ENCODE measurements at regions not wholly inside any gene's neighbourhood (a gene's known extent, or its start where the extent isn't known, plus 50 kb on each side); places are given as distances from the start of the nearest gene placed in this dataset.
"Not testable (repeated sequence)": the region's sequence is repeated elsewhere in the genome, so short reads cannot be mapped to it uniquely, and the experiment has no call there.

DNA sequence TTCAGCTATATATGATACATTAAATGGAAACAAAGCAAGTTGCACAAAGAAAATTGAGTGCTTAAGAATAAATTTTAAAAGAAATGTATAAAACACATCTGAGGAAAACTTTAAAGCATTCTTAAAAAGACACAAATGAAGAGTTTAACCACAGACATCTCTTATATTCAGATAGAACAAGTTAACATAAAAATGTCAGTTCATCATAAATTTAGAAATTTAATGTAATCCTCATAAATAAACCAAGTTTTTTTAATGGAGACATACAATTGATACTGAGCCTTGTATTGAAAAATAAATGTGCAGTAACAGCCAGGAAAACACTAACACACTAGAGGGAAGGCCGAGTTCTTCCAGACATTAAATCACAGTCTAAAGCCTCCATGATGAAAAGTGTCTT, 243.9 kb upstream of the MKLN1 start:
- ATAC-seq: no peak
- ChIA-PET POLR2A (no interaction called here), CTCF (no interaction called here)
- Mint-ChIP-seq H3K36me3 (ENCODE audit: low read depth) (peaks cover 16% of the 10 kb centered on the region), H3K4me3 (no peak overlapping the region), H3K27ac (no peak overlapping the region), H3K4me1 (ENCODE audit: low read depth) (no peaks in the 10 kb centered on the region), H3K27me3 (ENCODE audit: low read depth) (no peaks in the 10 kb centered on the region), H3K9me3 (ENCODE audit: insufficient read depth) (peaks cover 8% of the 10 kb centered on the region)
- no peak for DNase-seq

DNA sequence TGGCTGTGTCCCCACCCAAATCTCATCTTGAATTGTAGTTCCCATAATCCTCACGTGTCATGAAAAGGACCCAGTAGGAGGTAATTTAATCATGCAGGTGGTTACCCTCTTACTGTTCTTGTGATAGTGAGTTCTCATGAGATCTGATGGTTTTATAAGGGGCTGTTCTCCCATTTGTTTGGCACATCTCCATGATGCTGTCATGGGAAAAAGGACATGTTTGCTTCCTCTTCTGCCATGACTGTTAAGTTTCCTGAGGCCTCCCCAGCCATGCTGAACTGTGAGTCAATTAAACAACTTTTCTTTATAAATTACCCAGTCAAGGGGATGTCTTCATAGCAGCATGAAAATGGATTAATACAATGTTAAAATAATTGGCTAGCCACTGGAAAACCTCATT, 243.3 kb upstream of the MKLN1 start:
- CTCF ChIA-PET; H3K27ac Mint-ChIP-seq; POLR2A ChIA-PET; DNase-seq; H3K4me3 Mint-ChIP-seq; ATAC-seq; H3K9me3 Mint-ChIP-seq (ENCODE audit: insufficient read depth); H3K27me3 Mint-ChIP-seq (ENCODE audit: low read depth); H3K4me1 Mint-ChIP-seq (ENCODE audit: low read depth): not testable (repeated sequence)
- peaks cover 18% of the 10 kb centered on the region for H3K36me3 Mint-ChIP-seq (ENCODE audit: low read depth)

DNA sequence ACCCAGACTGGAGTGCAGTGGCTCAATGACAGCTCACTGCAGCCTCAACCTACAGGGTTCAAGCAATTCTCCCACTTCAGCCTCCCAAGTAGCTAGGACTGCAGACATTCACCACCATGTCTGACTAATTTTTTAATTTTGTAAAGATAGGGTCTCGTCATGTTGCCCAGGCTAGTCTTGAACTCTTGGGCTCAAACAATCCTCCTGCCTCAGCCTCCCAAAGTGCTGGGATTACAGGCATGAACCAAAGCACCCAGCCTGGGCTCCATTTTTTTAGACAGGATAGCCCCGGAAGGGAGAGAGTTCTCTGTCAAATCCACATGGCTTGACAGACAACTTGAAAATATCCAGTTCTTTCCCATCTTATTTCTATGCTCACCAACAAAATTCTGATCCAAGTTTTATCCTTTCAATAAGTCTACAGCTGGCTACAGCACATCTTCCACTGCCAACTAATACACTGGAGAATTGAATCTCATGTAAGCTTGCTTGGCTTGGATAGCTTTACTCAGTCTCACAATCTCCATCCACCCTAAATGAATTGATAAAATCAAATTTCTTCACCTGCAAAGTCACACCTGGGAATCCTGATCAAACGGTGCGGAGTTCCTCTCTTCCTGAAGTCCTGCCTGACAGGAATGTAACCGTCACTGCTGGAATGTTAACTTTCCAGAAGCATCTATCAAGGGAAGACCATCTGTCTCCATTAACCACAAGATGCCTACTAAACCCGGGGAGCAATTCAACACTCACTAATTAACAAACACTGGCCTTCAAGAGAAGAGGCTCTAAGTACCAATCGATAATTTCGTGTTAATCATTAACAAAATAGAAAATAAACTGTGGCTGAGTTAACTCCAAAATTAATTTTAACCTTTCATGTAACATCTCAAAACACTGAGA, 239.7 kb upstream of the MKLN1 start:
- peaks cover 30% of the 10 kb centered on the region for H3K36me3 Mint-ChIP-seq (ENCODE audit: low read depth)
- no peak for DNase-seq
- no peak overlapping the region for H3K27ac Mint-ChIP-seq
- H3K27me3 Mint-ChIP-seq (ENCODE audit: low read depth): no peaks in the 10 kb centered on the region
- ChIA-PET POLR2A (interaction anchor here (0.6 to 0.8 kb wide), 2 partner anchors 12 to 84 kb away, joined by 3 to 4 read pairs; no protein-coding TSS in a partner anchor), CTCF (interaction anchor here (1.3 to 1.4 kb wide), 2 partner anchors 15 to 80 kb away, joined by 3 to 4 read pairs; no protein-coding TSS in a partner anchor)
- H3K9me3 Mint-ChIP-seq (ENCODE audit: insufficient read depth): peaks cover 8% of the 10 kb centered on the region
- peaks cover 8% of the 10 kb centered on the region for H3K4me1 Mint-ChIP-seq (ENCODE audit: low read depth)
- H3K4me3 Mint-ChIP-seq: no peak overlapping the region
- no peak for ATAC-seq

DNA sequence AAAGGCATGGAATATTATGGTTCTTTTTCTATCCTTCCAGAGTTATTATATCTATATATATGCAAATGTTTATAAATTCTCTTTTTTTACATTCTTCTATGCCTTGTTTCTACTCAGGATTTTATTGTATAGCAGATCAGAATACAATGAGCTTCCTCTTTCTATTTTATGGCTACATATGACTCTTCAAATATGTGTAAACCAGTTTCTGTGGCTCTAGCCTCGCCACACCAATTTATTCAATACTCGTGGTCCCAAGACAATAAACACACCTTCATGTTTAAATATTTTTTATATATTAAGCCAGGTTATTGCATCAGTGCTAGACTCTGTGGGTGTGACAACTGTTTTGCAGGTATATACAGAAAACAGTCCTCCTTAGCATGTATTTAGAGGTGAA, 237.5 kb upstream of the MKLN1 start:
- Mint-ChIP-seq H3K27ac (no peak overlapping the region), H3K27me3 (ENCODE audit: low read depth) (no peaks in the 10 kb centered on the region), H3K9me3 (ENCODE audit: insufficient read depth) (peaks cover 6% of the 10 kb centered on the region), H3K4me3 (no peak overlapping the region), H3K36me3 (ENCODE audit: low read depth) (peaks cover 30% of the 10 kb centered on the region), H3K4me1 (ENCODE audit: low read depth) (peaks cover 8% of the 10 kb centered on the region)
- ChIA-PET POLR2A (interaction anchor here (1.1 kb wide), 1 partner anchor 15 kb away, joined by 3 read pairs; no protein-coding TSS in a partner anchor), CTCF (interaction anchor here (0.7 to 1.7 kb wide), 4 partner anchors 18 to 193 kb away, joined by 3 to 5 read pairs (median 4); no protein-coding TSS in a partner anchor)
- ATAC-seq: no peak
- DNase-seq: no peak

DNA sequence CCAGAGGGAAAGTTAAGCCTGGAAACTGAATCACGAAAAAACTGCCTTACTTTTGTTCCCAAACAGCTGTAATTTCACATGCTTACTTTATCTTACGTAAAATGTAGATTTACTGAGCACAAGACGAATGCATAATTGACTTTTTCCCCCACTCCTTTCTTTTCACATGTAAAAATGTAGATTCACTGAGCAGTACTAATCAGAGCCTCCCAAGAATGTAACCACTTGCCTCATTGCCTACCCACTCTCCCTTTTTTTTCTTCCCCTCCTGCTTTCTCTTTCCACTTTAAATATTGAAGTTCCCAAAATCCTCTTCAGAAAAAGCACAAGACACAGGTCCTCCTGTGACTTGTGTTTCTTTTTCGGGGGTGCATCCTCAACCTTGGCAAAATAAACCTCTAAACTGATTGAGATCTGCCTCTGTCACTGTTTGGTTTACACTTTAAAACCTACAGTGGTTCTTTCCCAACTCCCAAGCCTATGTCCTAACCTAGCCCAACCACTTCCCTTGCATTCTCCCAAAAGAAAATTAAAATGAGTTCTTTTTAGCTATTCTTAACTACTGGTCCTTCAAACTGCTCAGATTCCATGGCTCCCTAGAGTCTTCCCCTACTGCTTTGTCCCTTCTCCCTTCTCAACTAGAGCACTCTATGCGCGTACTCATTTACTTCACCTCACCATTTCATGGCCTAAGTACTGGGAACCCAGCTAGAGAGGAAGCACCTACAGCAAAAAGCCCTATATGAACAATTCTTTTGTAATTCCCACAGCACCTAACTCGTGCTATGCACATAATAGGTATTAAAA, 236.6 kb upstream of the MKLN1 start:
- ChIA-PET CTCF (no interaction called here), POLR2A (no interaction called here)
- Mint-ChIP-seq H3K4me1 (ENCODE audit: low read depth) (peaks cover 8% of the 10 kb centered on the region), H3K9me3 (ENCODE audit: insufficient read depth) (no peaks in the 10 kb centered on the region), H3K4me3 (no peak overlapping the region), H3K27me3 (ENCODE audit: low read depth) (no peaks in the 10 kb centered on the region), H3K27ac (no peak overlapping the region), H3K36me3 (ENCODE audit: low read depth) (peaks cover 28% of the 10 kb centered on the region)
- DNase-seq (no peak), ATAC-seq (no peak)

DNA sequence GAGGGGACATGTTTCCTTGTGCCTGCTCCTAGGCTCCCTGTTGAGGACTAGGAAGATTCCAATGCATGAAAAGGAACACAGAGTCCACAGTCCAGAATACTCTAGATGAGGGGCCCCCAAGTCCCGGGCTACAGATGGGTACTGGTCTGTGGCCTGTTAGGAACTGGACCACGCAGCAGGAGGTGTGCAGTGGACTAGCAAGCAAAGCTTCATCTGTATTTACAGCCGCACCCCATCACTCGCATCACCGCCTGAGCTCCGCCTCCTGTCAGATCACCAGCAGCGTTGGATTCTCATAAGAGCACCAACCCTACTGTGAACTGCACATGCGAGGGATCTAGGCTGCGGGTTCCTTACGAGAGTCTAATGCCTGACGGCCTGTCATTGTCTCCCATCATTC, 233.0 kb upstream of the MKLN1 start:
- no peak for DNase-seq
- CTCF ChIA-PET: interaction anchor here (1.0 to 1.2 kb wide), 2 partner anchors 16 to 55 kb away, joined by 3 to 4 read pairs; no protein-coding TSS in a partner anchor
- H3K4me3 Mint-ChIP-seq: no peak overlapping the region

DNA sequence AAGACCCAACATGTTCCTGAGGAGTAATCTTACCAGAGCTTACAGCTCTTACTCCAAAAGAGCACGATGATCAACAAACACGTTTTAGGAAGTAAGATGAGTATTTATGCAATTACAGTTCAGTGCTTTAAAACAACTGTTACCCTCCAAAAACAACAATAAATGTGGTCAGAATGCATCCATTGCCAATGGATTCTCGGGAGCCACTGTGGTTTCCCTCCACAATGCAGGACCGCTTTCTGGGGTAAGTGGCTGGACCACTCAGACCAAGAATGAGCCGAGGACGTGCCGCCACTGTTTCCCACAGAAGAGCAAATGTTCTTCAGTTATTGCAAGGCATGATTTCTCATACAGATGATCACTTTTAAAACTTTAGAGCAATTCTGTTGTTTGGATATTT, 232.3 kb upstream of the MKLN1 start:
- POLR2A ChIA-PET: no interaction called here
- H3K36me3 Mint-ChIP-seq (ENCODE audit: low read depth): peaks cover 21% of the 10 kb centered on the region

More for the DNA sequence above, 233.0 kb upstream of the MKLN1 start:
- Mint-ChIP-seq H3K4me1 (ENCODE audit: low read depth) (peaks cover 19% of the 10 kb centered on the region), H3K9me3 (ENCODE audit: insufficient read depth) (no peaks in the 10 kb centered on the region), H3K36me3 (ENCODE audit: low read depth) (peaks cover 23% of the 10 kb centered on the region), H3K27ac (no peak overlapping the region), H3K27me3 (ENCODE audit: low read depth) (no peaks in the 10 kb centered on the region)
- POLR2A ChIA-PET: no interaction called here
- ATAC-seq: no peak

DNA sequence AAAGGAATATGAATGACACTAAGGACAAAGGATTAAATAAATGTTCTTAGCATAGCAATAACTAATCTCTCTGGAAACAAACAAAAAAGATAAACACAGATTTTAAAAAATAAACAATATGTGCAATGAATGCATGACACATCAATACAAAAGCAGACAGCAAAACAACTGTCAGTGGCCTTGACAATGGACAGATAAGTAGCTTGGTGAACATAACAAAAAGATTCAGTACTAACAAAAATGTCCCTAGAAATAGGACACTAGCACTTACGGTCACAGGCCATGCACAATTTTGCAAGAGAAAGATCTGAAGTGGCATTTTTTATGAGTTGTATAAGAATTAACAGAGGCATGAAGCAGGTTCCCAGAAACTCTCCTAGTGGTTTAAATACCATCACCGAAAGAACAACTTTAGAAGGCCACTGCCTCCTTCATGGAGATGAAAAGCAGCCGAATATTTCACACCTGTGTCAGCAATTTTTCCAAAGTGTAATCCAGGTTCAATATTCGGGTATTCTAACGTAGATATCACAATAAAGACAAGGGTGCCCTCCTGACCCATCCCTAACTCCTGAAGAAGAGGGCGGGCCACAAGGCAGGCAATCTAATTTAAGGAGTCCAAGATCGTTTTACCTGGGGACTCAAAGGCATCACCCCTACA, 231.3 kb upstream of the MKLN1 start:
- H3K27me3 Mint-ChIP-seq (ENCODE audit: low read depth): no peaks in the 10 kb centered on the region
- ChIA-PET CTCF (interaction anchor here (1.0 to 2.0 kb wide), 4 partner anchors 8 to 114 kb away, joined by 3 to 10 read pairs (median 5); no protein-coding TSS in a partner anchor), POLR2A (interaction anchor here (1.0 kb wide), 1 partner anchor 10 kb away, joined by 3 read pairs; no protein-coding TSS in a partner anchor)
- ATAC-seq (no peak), DNase-seq (no peak)
- H3K9me3 Mint-ChIP-seq (ENCODE audit: insufficient read depth): no peaks in the 10 kb centered on the region
- H3K4me3 Mint-ChIP-seq: no peak overlapping the region
- H3K4me1 Mint-ChIP-seq (ENCODE audit: low read depth): peaks cover 23% of the 10 kb centered on the region
- peaks cover 19% of the 10 kb centered on the region for H3K36me3 Mint-ChIP-seq (ENCODE audit: low read depth)
- H3K27ac Mint-ChIP-seq: no peak overlapping the region

More for the DNA sequence above, 232.3 kb upstream of the MKLN1 start:
- Mint-ChIP-seq H3K4me3 (no peak overlapping the region), H3K27ac (no peak overlapping the region), H3K4me1 (ENCODE audit: low read depth) (peaks cover 20% of the 10 kb centered on the region), H3K27me3 (ENCODE audit: low read depth) (no peaks in the 10 kb centered on the region), H3K9me3 (ENCODE audit: insufficient read depth) (no peaks in the 10 kb centered on the region)
- ATAC-seq (no peak), DNase-seq (no peak)
- CTCF ChIA-PET: interaction anchor here (1.0 to 1.2 kb wide), 2 partner anchors 17 to 56 kb away, joined by 3 to 4 read pairs; no protein-coding TSS in a partner anchor

DNA sequence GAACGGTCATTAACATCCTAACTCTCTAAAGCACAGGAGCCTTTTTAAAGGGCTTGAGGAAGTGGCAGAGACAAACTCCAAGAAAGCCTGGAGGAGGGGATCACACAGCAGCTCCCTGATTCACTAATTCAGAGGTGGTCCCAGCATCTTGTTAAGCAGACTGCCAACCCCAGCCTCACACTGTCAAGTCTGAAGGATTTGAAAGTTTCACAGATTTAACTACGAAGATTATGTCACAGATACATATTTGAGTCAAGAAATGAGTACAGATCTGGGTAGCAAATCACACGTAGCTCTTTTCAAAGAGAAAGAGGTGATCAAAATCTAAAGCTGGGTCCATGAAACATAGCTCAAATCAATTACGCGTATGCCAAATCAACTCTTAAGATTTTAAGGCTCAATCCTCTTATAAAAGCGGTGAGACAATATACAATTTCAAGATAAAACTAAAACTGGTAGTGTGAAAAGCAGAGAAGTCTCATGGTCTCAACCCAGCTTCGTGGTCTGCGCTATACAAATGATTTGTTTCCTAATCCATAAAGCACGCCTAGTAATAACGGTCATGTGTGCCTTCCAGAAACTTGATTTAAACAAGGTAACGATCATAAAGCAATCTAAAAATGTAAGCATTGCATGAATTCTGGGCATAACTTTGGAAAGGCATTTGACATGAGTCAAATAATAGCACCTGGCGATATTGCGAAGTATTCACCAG, 229.9 kb upstream of the MKLN1 start:
- Mint-ChIP-seq H3K27me3 (ENCODE audit: low read depth) (no peaks in the 10 kb centered on the region), H3K27ac (no peak overlapping the region), H3K4me1 (ENCODE audit: low read depth) (peaks cover 30% of the 10 kb centered on the region), H3K36me3 (ENCODE audit: low read depth) (peaks cover 24% of the 10 kb centered on the region), H3K4me3 (no peak overlapping the region), H3K9me3 (ENCODE audit: insufficient read depth) (no peaks in the 10 kb centered on the region)
- CTCF ChIA-PET: interaction anchor here (1.5 to 2.0 kb wide), 3 partner anchors 9 to 116 kb away, joined by 3 to 10 read pairs (median 6); no protein-coding TSS in a partner anchor
- DNase-seq (no peak), ATAC-seq (no peak)
- POLR2A ChIA-PET: interaction anchor here (1.0 kb wide), 1 partner anchor 8 kb away, joined by 3 read pairs; no protein-coding TSS in a partner anchor

DNA sequence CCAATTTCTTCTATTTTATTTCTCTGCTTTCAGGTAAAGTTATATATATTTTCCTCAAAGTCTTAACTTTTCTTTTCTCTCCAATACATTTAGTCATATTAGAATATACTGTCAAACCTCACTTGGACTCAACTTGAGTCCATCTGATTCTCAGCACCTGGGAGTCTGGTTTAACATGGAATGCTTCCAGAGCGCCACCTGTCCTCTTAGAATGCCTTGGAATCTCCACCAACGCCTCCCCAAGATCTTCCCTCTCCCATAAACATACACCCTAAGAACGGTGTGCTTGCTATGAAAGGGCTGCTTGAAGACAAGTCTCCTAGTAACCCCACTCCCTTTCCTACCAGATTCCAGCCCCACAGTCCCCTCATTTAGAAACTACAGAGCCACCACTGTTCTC, 229.1 kb upstream of the MKLN1 start:
- no peaks in the 10 kb centered on the region for H3K27me3 Mint-ChIP-seq (ENCODE audit: low read depth)
- peaks cover 34% of the 10 kb centered on the region for H3K4me1 Mint-ChIP-seq (ENCODE audit: low read depth)
- H3K36me3 Mint-ChIP-seq (ENCODE audit: low read depth): peaks cover 25% of the 10 kb centered on the region
- no peak for ATAC-seq
- H3K4me3 Mint-ChIP-seq: no peak overlapping the region
- H3K9me3 Mint-ChIP-seq (ENCODE audit: insufficient read depth): no peaks in the 10 kb centered on the region
- ChIA-PET POLR2A (no interaction called here), CTCF (interaction anchor here (0.9 to 1.1 kb wide), 2 partner anchors 32 to 116 kb away, joined by 3 to 4 read pairs; no protein-coding TSS in a partner anchor)
- no peak for DNase-seq
- no peak overlapping the region for H3K27ac Mint-ChIP-seq

Data from activated CD8-positive, alpha-beta T cell treated with anti-CD3 and anti-CD28 coated beads, Interleukin-2, amount 10 ng/mL, durations not matched to agents 7 days and 5 days (primary cell).